Naive B cell (primary cell): ENCODE measurements at regions not wholly inside any gene's neighbourhood (a gene's known extent, or its start where the extent isn't known, plus 50 kb on each side); places are given as distances from the start of the nearest gene placed in this dataset.
A peak's percentile ranks its signal among the peaks of the same experiment; 100 is the strongest.
"Not testable (repeated sequence)": the region's sequence is repeated elsewhere in the genome, so short reads cannot be mapped to it uniquely, and the experiment has no call there.

ENCODE experiments used
- ATAC-seq, 2 donors: fragments of 150-1000 bp; cut with Tn5 transposase; 2 replicates each; pipeline ENCODE4 v1.10.0; 2021; ENCODE audit warnings: low read depth in 2 of 2, mild to moderate bottlenecking in 2 of 2, moderate library complexity in 2 of 2
- DNase-seq: peaks from one replicate; pipeline ENCODE4 v3.0.0; 2022
- H3K27ac Mint-ChIP-seq, 6 donors: one replicate each; pipeline ENCODE4 v1.8.0; 2020 to 2022; ENCODE audit warnings: mild to moderate bottlenecking in 6 of 6, mixed read lengths in 6 of 6, moderate library complexity in 5 of 6, inconsistent platforms in 2 of 6
- H3K27me3 Mint-ChIP-seq, 3 donors: one replicate each; pipeline ENCODE4 v1.8.0; 2021 to 2022; ENCODE audit warnings: mixed read lengths in 3 of 3, mild to moderate bottlenecking in 1 of 3
- H3K36me3 Mint-ChIP-seq, 2 donors: one replicate each; pipeline ENCODE4 v1.8.0; 2020 to 2022; ENCODE audit warnings: mixed read lengths in 2 of 2, inconsistent platforms in 1 of 2, mild to moderate bottlenecking in 1 of 2
- H3K4me1 Mint-ChIP-seq, 3 donors: one replicate each; pipeline ENCODE4 v1.8.0; 2020 to 2022; ENCODE audit warnings: mixed read lengths in 3 of 3, inconsistent platforms in 1 of 3, mild to moderate bottlenecking in 1 of 3, moderate library complexity in 1 of 3
- H3K4me3 Mint-ChIP-seq, 8 donors: one replicate each; pipeline ENCODE4 v1.8.0; 2020 to 2022; ENCODE audit warnings: mild to moderate bottlenecking in 8 of 8, mixed read lengths in 8 of 8, moderate library complexity in 8 of 8, inconsistent platforms in 2 of 8
- H3K9me3 Mint-ChIP-seq, 7 donors: one replicate each; pipeline ENCODE4 v1.8.0; 2020 to 2022; ENCODE audit warnings: mixed read lengths in 7 of 7, mild to moderate bottlenecking in 5 of 7, inconsistent platforms in 2 of 7, moderate library complexity in 1 of 7

DNA sequence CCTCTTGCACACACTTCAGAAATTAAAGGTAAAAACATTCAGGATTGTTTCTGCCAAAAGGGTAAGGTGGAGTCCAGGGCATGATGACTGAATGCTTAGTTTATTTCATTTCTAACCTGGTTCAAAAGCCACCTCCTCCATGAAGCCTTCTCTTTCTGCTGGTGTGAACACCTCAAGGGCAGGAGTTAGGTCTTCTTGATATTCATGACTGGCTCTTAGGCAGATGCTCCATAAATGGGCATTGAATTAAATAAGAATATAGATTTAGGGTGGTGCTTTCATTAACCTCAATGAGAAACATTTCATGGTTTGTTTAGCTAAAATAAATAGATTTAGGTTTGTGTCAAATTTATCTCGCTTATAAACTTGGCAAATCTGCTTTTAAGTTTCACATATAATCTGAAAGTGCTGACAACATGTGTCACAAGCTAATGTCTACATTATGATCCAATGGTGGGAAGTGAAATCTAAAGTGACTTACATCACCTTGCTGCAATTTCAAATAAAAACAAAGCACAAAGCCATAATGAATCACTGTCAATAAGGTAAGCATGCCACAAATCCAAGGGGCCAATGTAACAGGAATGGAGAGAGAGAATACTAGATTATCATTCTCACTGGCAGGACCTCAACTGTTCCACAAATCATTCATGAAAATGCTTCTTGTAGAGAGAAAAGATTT, 72.7 kb upstream of the GRIP1 start:
- Mint-ChIP-seq H3K27ac (no peak overlapping the region), H3K9me3 (no peaks in the 10 kb centered on the region), H3K4me1 (peaks cover 6 to 10% (median 7%) of the 10 kb centered on the region in 3 donors), H3K27me3 (peaks cover 8 to 34% (median 16%) of the 10 kb centered on the region in 3 donors), H3K4me3 (no peak overlapping the region), H3K36me3 (no peaks in the 10 kb centered on the region)
- ATAC-seq (no peak), DNase-seq (no peak)

DNA sequence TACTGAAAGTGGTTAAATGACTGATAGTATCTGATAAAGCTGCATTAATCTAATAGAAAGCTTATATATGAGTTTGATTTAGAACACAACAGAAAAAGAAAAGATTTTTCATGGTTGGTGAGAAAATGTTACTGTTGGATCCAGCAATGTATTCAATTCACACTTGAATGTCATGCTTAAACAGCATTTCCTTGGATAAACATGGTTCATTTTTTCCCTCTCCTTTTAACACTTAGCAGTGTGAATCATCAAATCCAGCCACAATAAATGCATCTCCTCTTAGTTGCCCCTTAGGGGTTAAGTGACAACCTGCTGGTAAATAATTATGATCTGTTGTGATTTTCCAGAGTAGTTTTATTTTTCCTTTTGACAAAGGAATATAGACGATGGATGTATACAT, 74.9 kb upstream of the GRIP1 start:
- H3K4me1 Mint-ChIP-seq = peaks cover 7 to 11% (median 10%) of the 10 kb centered on the region in 3 donors

DNA sequence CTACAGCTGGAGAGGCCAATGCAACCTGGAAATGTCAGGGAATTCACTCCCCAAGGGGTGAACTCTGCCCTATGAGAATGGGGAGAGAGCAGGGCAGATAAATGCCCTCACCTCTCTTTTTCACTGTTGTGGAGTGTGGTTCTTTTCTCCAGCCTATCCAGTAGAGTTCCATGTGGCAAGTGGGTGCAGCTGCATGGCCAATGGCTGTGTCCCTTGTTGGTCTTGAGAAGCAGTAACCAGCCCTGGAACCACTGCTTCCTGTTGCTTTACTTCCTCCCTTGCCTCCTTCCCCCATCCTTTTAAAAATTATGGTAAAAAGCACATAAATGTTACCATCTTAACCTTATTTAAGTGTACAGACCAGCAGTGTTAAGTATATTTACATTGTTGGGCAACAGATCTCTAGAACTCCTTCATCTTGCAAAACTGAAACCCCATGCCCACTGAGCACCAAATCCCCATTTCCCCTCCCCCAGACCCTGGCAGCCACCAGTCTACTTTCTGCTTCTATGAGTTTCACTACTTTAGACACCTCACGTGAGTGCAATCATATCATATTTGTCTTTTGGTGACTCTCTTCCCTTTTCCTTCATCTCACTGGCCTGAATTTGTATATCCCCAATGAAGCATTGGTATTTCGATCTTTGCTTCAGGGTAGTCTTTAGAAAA, 77.0 kb upstream of the GRIP1 start:
- H3K4me3 Mint-ChIP-seq = peak overlapping the region in 1 of 8 donors; percentile 36
- H3K36me3 Mint-ChIP-seq = no peaks in the 10 kb centered on the region
- H3K27me3 Mint-ChIP-seq = peaks cover 7 to 20% (median 8%) of the 10 kb centered on the region in 3 donors
- H3K9me3 Mint-ChIP-seq = peaks cover 0 to 3% (median 0%) of the 10 kb centered on the region in 7 donors
- no peak for ATAC-seq
- H3K27ac Mint-ChIP-seq = peak overlapping the region in 1 of 6 donors; percentile 49
- DNase-seq = no peak
- peaks cover 7 to 11% (median 10%) of the 10 kb centered on the region in 3 donors for H3K4me1 Mint-ChIP-seq

More for the DNA sequence above, 74.9 kb upstream of the GRIP1 start:
- Mint-ChIP-seq H3K9me3 (peaks cover 0 to 2% (median 0%) of the 10 kb centered on the region in 7 donors), H3K27me3 (peaks cover 8 to 34% (median 16%) of the 10 kb centered on the region in 3 donors), H3K27ac (no peak overlapping the region), H3K36me3 (no peaks in the 10 kb centered on the region), H3K4me3 (no peak overlapping the region)
- DNase-seq = no peak
- no peak for ATAC-seq

DNA sequence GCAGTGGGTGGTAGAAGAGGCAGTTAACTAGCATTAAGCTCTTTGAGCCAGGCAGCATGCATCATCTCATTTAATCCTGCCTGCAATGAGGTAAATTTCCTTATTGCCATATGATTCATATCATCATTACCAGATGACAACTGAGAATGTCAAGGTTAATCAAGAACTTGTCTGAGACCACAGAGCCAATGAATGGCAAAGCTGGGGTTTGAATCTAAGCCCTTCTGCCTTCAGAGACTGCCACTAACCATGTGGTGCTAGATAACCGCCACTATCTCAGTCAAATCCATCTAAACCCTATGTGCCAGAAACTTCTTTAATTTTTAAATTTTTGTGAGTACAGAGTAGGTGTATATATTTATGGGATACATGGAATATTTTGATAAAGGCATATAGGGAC, 77.8 kb upstream of the GRIP1 start:
- Mint-ChIP-seq H3K4me1 (peaks cover 7 to 11% (median 10%) of the 10 kb centered on the region in 3 donors), H3K4me3 (no peak overlapping the region), H3K9me3 (peaks cover 0 to 7% (median 0%) of the 10 kb centered on the region in 7 donors), H3K27me3 (peaks cover 3 to 21% (median 7%) of the 10 kb centered on the region in 3 donors), H3K27ac (no peak overlapping the region), H3K36me3 (no peaks in the 10 kb centered on the region)
- no peak for DNase-seq
- no peak for ATAC-seq

DNA sequence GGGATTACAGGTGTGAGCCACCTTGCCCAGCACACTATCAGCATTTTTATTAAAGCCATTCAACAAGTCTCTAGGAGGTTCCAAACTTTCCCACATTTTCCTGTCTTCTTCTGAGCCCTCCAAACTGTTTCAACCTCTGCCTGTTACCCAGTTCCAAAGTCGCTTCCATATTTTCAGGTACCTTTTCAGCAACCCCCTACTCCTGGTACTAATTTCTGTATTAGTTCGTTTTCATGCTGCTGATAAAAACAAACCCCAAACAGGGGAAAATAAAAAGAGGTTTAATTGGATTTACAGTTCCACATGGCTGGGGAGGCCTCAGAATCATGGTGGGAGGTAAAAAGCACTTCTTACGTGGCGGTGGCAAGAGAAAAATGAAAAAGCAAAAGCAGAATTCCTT, 81.2 kb upstream of the GRIP1 start:
- H3K27me3 Mint-ChIP-seq = peaks cover 0 to 19% (median 0%) of the 10 kb centered on the region in 3 donors
- not testable (repeated sequence) for H3K36me3 Mint-ChIP-seq, H3K9me3 Mint-ChIP-seq, ATAC-seq, DNase-seq, H3K4me3 Mint-ChIP-seq, H3K27ac Mint-ChIP-seq
- peaks cover 7 to 11% (median 10%) of the 10 kb centered on the region in 3 donors for H3K4me1 Mint-ChIP-seq

DNA sequence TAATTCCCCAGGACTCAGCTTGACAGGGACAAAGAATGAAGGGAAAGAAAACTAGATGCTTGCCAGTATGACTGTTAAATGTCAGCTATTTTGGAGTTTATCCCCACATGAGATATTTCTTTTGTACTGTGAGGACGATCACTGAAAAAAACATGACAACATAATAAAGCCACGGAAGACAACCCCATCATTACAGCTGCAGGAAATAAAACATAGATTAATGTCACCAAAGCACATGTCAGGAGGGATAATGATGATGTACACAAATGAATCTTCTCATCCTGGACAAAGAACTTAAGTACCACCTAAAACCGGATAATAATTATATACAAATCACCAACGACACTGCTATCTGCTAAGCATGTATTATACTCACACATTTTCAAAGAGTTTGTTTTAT, 84.6 kb upstream of the GRIP1 start:
- ATAC-seq = no peak
- Mint-ChIP-seq H3K36me3 (no peaks in the 10 kb centered on the region), H3K27me3 (peaks cover 0 to 19% (median 4%) of the 10 kb centered on the region in 3 donors), H3K27ac (no peak overlapping the region), H3K4me1 (peaks cover 0 to 5% (median 4%) of the 10 kb centered on the region in 3 donors), H3K4me3 (no peak overlapping the region), H3K9me3 (peaks cover 0 to 7% (median 0%) of the 10 kb centered on the region in 7 donors)
- DNase-seq = no peak

DNA sequence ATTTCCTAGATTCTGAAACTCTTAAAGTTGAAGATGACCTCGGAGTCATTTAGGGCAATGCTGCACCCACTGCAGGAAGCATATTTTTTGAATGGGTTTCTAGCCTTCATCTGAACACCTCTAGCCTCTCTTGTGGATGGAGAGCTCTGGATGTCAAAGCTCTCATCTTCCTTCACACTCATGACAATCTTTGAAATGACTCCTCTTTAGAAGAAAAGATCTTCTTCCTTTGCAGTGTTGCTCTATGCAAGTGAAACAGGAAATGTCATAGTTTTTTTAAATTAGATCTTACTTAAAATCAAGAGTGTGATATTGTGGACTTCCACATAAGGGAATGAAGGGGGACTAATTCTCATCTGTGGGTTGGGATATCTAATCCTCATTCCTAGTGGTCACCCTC, 86.3 kb upstream of the GRIP1 start:
- DNase-seq (no peak), ATAC-seq (no peak)
- no peak overlapping the region for H3K4me3 Mint-ChIP-seq
- H3K36me3 Mint-ChIP-seq = no peaks in the 10 kb centered on the region
- H3K27me3 Mint-ChIP-seq = peaks cover 0 to 19% (median 5%) of the 10 kb centered on the region in 3 donors
- H3K9me3 Mint-ChIP-seq = peaks cover 0 to 4% (median 0%) of the 10 kb centered on the region in 7 donors
- H3K27ac Mint-ChIP-seq = no peak overlapping the region
- H3K4me1 Mint-ChIP-seq = peaks cover 0 to 8% (median 7%) of the 10 kb centered on the region in 3 donors

DNA sequence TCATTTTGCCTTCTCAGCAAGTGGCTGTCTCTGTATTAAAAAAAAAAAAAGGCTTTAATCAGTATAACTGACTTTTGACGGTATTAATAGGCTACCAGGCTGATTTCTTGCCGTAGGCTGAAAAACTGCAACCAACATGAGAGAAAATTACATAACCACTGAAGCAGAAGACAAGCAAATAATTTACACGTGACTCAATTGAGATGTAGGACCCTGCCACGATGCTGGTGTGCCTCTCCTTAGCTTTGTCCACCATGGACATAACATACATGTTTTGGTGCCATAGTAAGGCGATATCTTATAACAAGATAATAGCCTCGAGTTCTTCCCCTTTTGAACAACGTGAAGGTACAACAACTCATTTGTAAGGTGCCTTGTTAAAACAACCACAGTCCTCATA, 88.7 kb upstream of the GRIP1 start:
- peaks cover 0 to 8% (median 7%) of the 10 kb centered on the region in 3 donors for H3K4me1 Mint-ChIP-seq
- ATAC-seq (no peak), DNase-seq (no peak)
- H3K4me3 Mint-ChIP-seq = no peak overlapping the region
- H3K27ac Mint-ChIP-seq = no peak overlapping the region
- H3K36me3 Mint-ChIP-seq = no peaks in the 10 kb centered on the region
- peaks cover 0 to 10% (median 5%) of the 10 kb centered on the region in 3 donors for H3K27me3 Mint-ChIP-seq
- no peaks in the 10 kb centered on the region for H3K9me3 Mint-ChIP-seq

DNA sequence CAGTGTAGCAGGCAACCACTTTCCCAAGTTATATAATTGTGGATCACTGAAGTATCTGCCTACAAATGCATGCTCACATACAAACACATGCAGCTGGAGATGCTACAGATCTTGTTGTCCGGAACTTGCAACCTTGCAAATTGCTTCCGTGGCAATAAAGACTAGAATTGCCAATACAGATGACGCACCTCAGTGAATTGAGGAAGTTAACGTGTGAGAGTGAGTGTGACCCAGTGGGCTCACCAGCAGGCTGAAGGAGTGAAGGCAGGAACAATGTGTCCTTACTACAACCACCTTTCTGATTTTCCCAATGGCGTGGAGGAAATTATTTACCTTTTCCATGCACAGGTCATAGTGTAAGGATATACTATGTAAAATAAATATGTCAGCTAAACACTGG, 89.4 kb upstream of the GRIP1 start:
- peaks cover 0 to 8% (median 7%) of the 10 kb centered on the region in 3 donors for H3K4me1 Mint-ChIP-seq
- H3K27me3 Mint-ChIP-seq = peaks cover 0 to 8% (median 5%) of the 10 kb centered on the region in 3 donors
- peak; percentile 11 for DNase-seq
- H3K9me3 Mint-ChIP-seq = no peaks in the 10 kb centered on the region
- peak; percentile 73 to 83 for ATAC-seq
- H3K36me3 Mint-ChIP-seq = no peaks in the 10 kb centered on the region
- H3K4me3 Mint-ChIP-seq = peak overlapping the region in 1 of 8 donors; percentile 12
- H3K27ac Mint-ChIP-seq = peak overlapping the region in 1 of 6 donors; percentile 54

DNA sequence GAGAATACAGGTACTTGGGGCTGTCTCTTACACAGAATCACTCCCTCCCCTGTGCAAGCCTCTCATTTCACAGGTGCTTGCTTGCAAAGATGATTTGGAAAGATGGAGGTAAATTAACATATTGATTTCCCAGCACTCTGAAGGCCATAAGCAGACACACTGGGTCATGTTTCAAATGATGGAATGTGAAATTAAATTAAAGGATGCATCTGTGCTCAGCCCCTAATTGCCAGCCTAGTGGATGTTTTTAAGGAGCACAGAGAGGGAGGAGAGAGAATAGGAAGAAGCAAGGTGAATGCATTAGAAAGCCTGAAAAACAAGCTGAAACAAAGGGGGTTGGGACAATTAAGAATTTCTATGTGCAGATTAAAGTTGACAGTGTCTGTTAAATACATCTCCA, 96.1 kb upstream of the GRIP1 start:
- no peak overlapping the region for H3K4me3 Mint-ChIP-seq
- H3K27me3 Mint-ChIP-seq = peaks cover 4 to 9% (median 7%) of the 10 kb centered on the region in 3 donors

DNA sequence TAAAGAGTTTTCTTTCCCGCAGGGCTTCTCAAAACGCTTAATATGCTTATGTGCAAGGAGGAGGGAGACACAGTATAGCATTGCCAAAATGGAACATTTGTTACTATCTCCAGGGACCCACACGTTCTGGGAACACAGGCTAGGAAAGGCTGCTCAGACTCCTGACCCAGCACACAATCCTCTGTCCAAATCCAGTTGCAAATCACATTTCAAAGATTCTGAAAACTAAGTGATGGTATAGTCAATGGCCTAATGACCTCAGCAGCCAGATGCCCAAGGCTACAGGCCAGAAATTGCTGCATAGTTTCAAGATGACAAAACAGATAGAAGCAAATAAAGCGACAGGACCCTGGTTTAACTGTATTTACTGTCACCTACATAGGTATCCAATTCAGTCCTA, 97.0 kb upstream of the GRIP1 start:
- Mint-ChIP-seq H3K4me3 (no peak overlapping the region), H3K4me1 (no peaks in the 10 kb centered on the region), H3K9me3 (no peaks in the 10 kb centered on the region), H3K36me3 (peaks cover 0 to 4% of the 10 kb centered on the region in 2 donors), H3K27ac (no peak overlapping the region), H3K27me3 (peaks cover 4 to 9% (median 7%) of the 10 kb centered on the region in 3 donors)
- ATAC-seq (no peak), DNase-seq (no peak)

More for the DNA sequence above, 96.1 kb upstream of the GRIP1 start:
- H3K27ac Mint-ChIP-seq = peak overlapping the region in 1 of 6 donors; percentile 18
- ATAC-seq (no peak), DNase-seq (no peak)
- no peaks in the 10 kb centered on the region for H3K4me1 Mint-ChIP-seq
- peaks cover 0 to 2% of the 10 kb centered on the region in 2 donors for H3K36me3 Mint-ChIP-seq
- no peaks in the 10 kb centered on the region for H3K9me3 Mint-ChIP-seq

DNA sequence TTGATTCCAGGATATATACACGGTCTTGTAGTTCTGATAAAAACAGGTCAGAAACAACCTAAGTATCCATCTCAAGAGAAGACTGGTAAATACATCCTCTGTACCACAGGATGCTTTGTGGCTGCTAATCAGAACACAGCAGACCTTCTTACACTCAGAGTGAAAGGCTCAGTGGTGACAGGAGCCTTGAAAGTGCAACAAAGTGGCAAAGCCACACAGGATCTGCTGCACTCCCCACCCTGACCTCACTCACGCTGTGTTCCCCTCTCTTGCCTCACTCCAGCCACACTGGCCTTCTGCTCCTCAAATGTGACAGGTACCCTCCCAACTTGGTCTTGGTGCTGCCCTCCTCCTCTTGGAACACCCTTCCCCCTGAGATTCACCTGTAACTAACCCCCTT, 98.1 kb upstream of the GRIP1 start:
- H3K4me3 Mint-ChIP-seq = no peak overlapping the region
- peaks cover 0 to 4% of the 10 kb centered on the region in 2 donors for H3K36me3 Mint-ChIP-seq
- no peaks in the 10 kb centered on the region for H3K4me1 Mint-ChIP-seq
- H3K27ac Mint-ChIP-seq = no peak overlapping the region
- DNase-seq (no peak), ATAC-seq (no peak)
- H3K9me3 Mint-ChIP-seq = no peaks in the 10 kb centered on the region
- peaks cover 4 to 9% (median 7%) of the 10 kb centered on the region in 3 donors for H3K27me3 Mint-ChIP-seq

DNA sequence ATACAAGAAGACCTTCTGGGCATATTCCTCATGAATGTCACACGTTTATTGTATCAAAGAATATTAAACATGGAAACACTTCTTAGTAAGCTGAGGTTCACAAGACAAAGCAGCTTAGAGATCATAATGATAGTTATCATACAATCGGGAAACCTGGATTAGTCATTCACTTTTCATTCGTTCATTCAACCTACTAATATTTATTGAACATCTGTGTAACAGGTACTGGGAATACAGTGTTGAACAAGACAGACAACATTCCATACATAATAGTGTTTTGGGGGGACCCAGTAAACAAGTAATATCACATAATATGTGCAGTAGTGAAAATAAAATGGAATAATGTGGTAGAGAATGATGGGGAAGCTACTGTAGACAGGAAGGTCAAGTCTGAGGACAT, 100.6 kb upstream of the GRIP1 start:
- no peak overlapping the region for H3K27ac Mint-ChIP-seq
- ATAC-seq (no peak), DNase-seq (no peak)
- H3K9me3 Mint-ChIP-seq = no peaks in the 10 kb centered on the region
- H3K36me3 Mint-ChIP-seq = peaks cover 0 to 4% of the 10 kb centered on the region in 2 donors
- H3K27me3 Mint-ChIP-seq = peaks cover 4 to 9% (median 7%) of the 10 kb centered on the region in 3 donors
- no peak overlapping the region for H3K4me3 Mint-ChIP-seq
- H3K4me1 Mint-ChIP-seq = no peaks in the 10 kb centered on the region
